ENCODE measurements at regions not wholly inside any gene's neighbourhood (a gene's known extent, or its start where the extent isn't known, plus 50 kb on each side); places are given as distances from the start of the nearest gene placed in this dataset.

- no peaks in the 10 kb centered on the region for H3K36me3 ChIP-seq (ENCODE audit: low read length)
- no peak overlapping the region for H2AFZ ChIP-seq (ENCODE audit: low read depth, low read length, severe bottlenecking)
- no peaks in the 10 kb centered on the region for H4K20me1 ChIP-seq (ENCODE audit: low read depth, low read length)
- H3K4me3 ChIP-seq (ENCODE audit: insufficient read depth, low read length, poor library complexity, severe bottlenecking) = no peak overlapping the region
- no peaks in the 10 kb centered on the region for H3K79me2 ChIP-seq (ENCODE audit: insufficient read depth, low read length)
- no peak for TF ChIP-seq EZH2phosphoT487 (conservative IDR thresholded peaks at IDR 0.05; ENCODE audit: low read length)
- TF ChIP-seq CTCF (IDR thresholded peaks at IDR 0.05; ENCODE audit: insufficient read depth, low read length, poor library complexity, severe bottlenecking) = no peak
- H3K9ac ChIP-seq (ENCODE audit: low read length) = no peak overlapping the region
- no peak overlapping the region for H3K4me2 ChIP-seq (ENCODE audit: low read depth, low read length, poor library complexity, severe bottlenecking)
- no peak overlapping the region for H3K27ac ChIP-seq (ENCODE audit: low read depth, low read length)
- no peaks in the 10 kb centered on the region for H3K9me3 ChIP-seq (ENCODE audit: insufficient read depth, low read length)
- no peaks in the 10 kb centered on the region for H3K9me2 ChIP-seq (replicated peaks; ENCODE audit: insufficient read depth, low read length)
- H3F3A ChIP-seq (ENCODE audit: insufficient read depth) = no peaks in the 10 kb centered on the region
- no peaks in the 10 kb centered on the region for H3K27me3 ChIP-seq (ENCODE audit: low read length)
Observed at GRCh38 chr4:156553659-156554058, 417.9 kb downstream of the PDGFC start.

- no peak for TF ChIP-seq CTCF (IDR thresholded peaks at IDR 0.05; ENCODE audit: insufficient read depth, low read length, poor library complexity, severe bottlenecking)
- no peak for TF ChIP-seq EZH2phosphoT487 (conservative IDR thresholded peaks at IDR 0.05; ENCODE audit: low read length)
- H2AFZ ChIP-seq (ENCODE audit: low read depth, low read length, severe bottlenecking) = no peak overlapping the region
Observed at GRCh38 chr4:156547891-156548290, 423.7 kb downstream of the PDGFC start.

GRCh38 chr4:156547439-156547838 is 424.2 kb downstream of the PDGFC start:
- TF ChIP-seq EZH2phosphoT487 (conservative IDR thresholded peaks at IDR 0.05; ENCODE audit: low read length) (no peak), CTCF (IDR thresholded peaks at IDR 0.05; ENCODE audit: insufficient read depth, low read length, poor library complexity, severe bottlenecking) (no peak)
- Histone ChIP-seq H3K4me3 (ENCODE audit: insufficient read depth, low read length, poor library complexity, severe bottlenecking) (no peak overlapping the region), H3K27ac (ENCODE audit: low read depth, low read length) (no peak overlapping the region), H4K20me1 (ENCODE audit: low read depth, low read length) (no peaks in the 10 kb centered on the region), H3K4me2 (ENCODE audit: low read depth, low read length, poor library complexity, severe bottlenecking) (no peak overlapping the region), H3F3A (ENCODE audit: insufficient read depth) (no peaks in the 10 kb centered on the region), H3K27me3 (ENCODE audit: low read length) (no peaks in the 10 kb centered on the region), H3K9me3 (ENCODE audit: insufficient read depth, low read length) (no peaks in the 10 kb centered on the region), H3K36me3 (ENCODE audit: low read length) (no peaks in the 10 kb centered on the region), H2AFZ (ENCODE audit: low read depth, low read length, severe bottlenecking) (no peak overlapping the region), H3K9me2 (replicated peaks; ENCODE audit: insufficient read depth, low read length) (no peaks in the 10 kb centered on the region), H3K9ac (ENCODE audit: low read length) (no peak overlapping the region), H3K79me2 (ENCODE audit: insufficient read depth, low read length) (no peaks in the 10 kb centered on the region)

More at GRCh38 chr4:156547891-156548290, 423.7 kb downstream of the PDGFC start:
- Histone ChIP-seq H3K9me3 (ENCODE audit: insufficient read depth, low read length) (no peaks in the 10 kb centered on the region), H3K4me3 (ENCODE audit: insufficient read depth, low read length, poor library complexity, severe bottlenecking) (no peak overlapping the region), H3K79me2 (ENCODE audit: insufficient read depth, low read length) (no peaks in the 10 kb centered on the region), H3K9ac (ENCODE audit: low read length) (no peak overlapping the region), H4K20me1 (ENCODE audit: low read depth, low read length) (no peaks in the 10 kb centered on the region), H3K9me2 (replicated peaks; ENCODE audit: insufficient read depth, low read length) (no peaks in the 10 kb centered on the region), H3K4me2 (ENCODE audit: low read depth, low read length, poor library complexity, severe bottlenecking) (no peak overlapping the region), H3K36me3 (ENCODE audit: low read length) (no peaks in the 10 kb centered on the region), H3K27ac (ENCODE audit: low read depth, low read length) (no peak overlapping the region), H3K27me3 (ENCODE audit: low read length) (no peaks in the 10 kb centered on the region), H3F3A (ENCODE audit: insufficient read depth) (no peaks in the 10 kb centered on the region)
